CD8-positive, alpha-beta memory T cell (primary cell): ENCODE measurements at regions not wholly inside any gene's neighbourhood (a gene's known extent, or its start where the extent isn't known, plus 50 kb on each side); places are given as distances from the start of the nearest gene placed in this dataset.

Experiments used
- CTCF ChIA-PET: fragments of 350-600 bp; sonication (Branson Sonifier 250); formaldehyde crosslinking; loops from one replicate; lab custom pipeline; 2021; ENCODE audit warnings: antibody characterized with exemption; lab: Charles Lee
- POLR2A ChIA-PET: fragments of 350-600 bp; sonication (Branson Sonifier 250); formaldehyde crosslinking; loops from one replicate; lab custom pipeline; 2021; ENCODE audit warnings: antibody characterized with exemption; lab: Charles Lee
- DNase-seq, 5 donors: peaks; one replicate each; pipeline versions ENCODE4 v3.0.0 to v3.0.0-alpha.2; 2020 to 2022; ENCODE audit warnings: mixed read lengths in 1 of 5
- H3K27ac ChIP-seq: one replicate; pipeline ENCODE4 v1.7.0; 2013; ENCODE audit warnings: low read depth, mild to moderate bottlenecking, low read length, moderate library complexity
- H3K27me3 ChIP-seq: 2 replicates; pipeline ENCODE4 v1.7.0; 2013; ENCODE audit warnings: low read length, mild to moderate bottlenecking; ENCODE audit not compliant: insufficient read depth, poor library complexity, severe bottlenecking
- H3K36me3 ChIP-seq: 2 replicates; pipeline ENCODE4 v1.7.0; 2013; ENCODE audit warnings: mild to moderate bottlenecking, low read length, moderate library complexity; ENCODE audit not compliant: insufficient read depth
- H3K4me1 ChIP-seq: 2 replicates; pipeline ENCODE4 v1.7.0; 2013; ENCODE audit warnings: mild to moderate bottlenecking, low read length, moderate library complexity; ENCODE audit not compliant: insufficient read depth
- H3K4me3 ChIP-seq: 2 replicates; pipeline ENCODE4 v1.7.0; 2013; ENCODE audit warnings: mild to moderate bottlenecking, low read length
- H3K9me3 ChIP-seq: 2 replicates; pipeline ENCODE4 v1.7.0; 2013; ENCODE audit warnings: mild to moderate bottlenecking, low read length
- H3K27ac Mint-ChIP-seq, 8 donors: one replicate each; pipeline ENCODE4 v1.8.0; 2020 to 2021; ENCODE audit warnings: mixed read lengths in 8 of 8, mild to moderate bottlenecking in 6 of 8, inconsistent platforms in 3 of 8, moderate library complexity in 3 of 8
- H3K27me3 Mint-ChIP-seq, 2 donors: one replicate each; pipeline ENCODE4 v1.8.0; 2020 to 2021; ENCODE audit warnings: mixed read lengths in 2 of 2, mild to moderate bottlenecking in 1 of 2, moderate library complexity in 1 of 2
- H3K36me3 Mint-ChIP-seq, 3 donors: one replicate each; pipeline ENCODE4 v1.8.0; 2020 to 2021; ENCODE audit warnings: mixed read lengths in 3 of 3, inconsistent platforms in 1 of 3, mild to moderate bottlenecking in 1 of 3
- H3K4me1 Mint-ChIP-seq, 3 donors: one replicate each; pipeline ENCODE4 v1.8.0; 2020 to 2021; ENCODE audit warnings: mixed read lengths in 3 of 3, inconsistent platforms in 1 of 3, mild to moderate bottlenecking in 1 of 3
- H3K4me3 Mint-ChIP-seq, 7 donors: one replicate each; pipeline ENCODE4 v1.8.0; 2020 to 2021; ENCODE audit warnings: mixed read lengths in 7 of 7, mild to moderate bottlenecking in 6 of 7, moderate library complexity in 4 of 7, inconsistent platforms in 2 of 7
- H3K9me3 Mint-ChIP-seq, 5 donors: one replicate each; pipeline ENCODE4 v1.8.0; 2020 to 2022; ENCODE audit warnings: mixed read lengths in 5 of 5, mild to moderate bottlenecking in 3 of 5, moderate library complexity in 2 of 5, inconsistent platforms in 1 of 5

DNA sequence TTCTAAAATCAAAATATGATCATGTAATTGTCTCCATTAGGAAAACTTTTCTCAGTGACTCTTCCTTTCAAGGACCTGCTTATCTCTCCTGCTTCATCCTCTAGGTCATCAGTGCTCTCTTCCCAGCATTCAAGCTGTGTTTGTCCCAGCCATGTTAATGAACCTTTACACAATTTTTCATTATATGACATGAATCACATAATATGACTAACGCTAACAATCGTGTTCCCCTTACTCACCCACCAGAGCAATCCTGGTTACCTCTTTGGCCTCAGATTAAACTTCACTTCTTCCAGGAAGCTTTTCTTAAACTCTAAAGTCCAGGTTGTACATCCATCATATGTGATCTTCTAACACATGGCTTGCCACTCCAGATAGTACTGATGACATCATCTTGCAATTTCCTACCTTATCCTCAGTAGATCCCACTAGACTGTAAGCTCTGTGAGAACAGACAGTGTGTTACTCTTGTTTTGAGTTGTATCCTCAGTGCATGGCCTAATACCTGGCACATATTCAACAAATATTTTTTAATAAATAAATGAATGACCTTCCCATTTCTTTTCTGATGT lies 882.9 kb upstream of the ZEB2 start:
- no peaks in the 10 kb centered on the region for H3K36me3 ChIP-seq
- ChIA-PET POLR2A (no interaction called here), CTCF (no interaction called here)
- no peaks in the 10 kb centered on the region for H3K4me1 ChIP-seq
- DNase-seq, result no peak
- no peak overlapping the region for H3K27ac ChIP-seq
- no peaks in the 10 kb centered on the region for H3K36me3 Mint-ChIP-seq
- H3K27me3 ChIP-seq, result no peaks in the 10 kb centered on the region
- no peaks in the 10 kb centered on the region for H3K4me1 Mint-ChIP-seq
- no peaks in the 10 kb centered on the region for H3K27me3 Mint-ChIP-seq
- no peaks in the 10 kb centered on the region for H3K9me3 ChIP-seq
- H3K4me3 ChIP-seq, result no peak overlapping the region
- no peak overlapping the region for H3K4me3 Mint-ChIP-seq
- H3K9me3 Mint-ChIP-seq, result no peaks in the 10 kb centered on the region
- H3K27ac Mint-ChIP-seq, result no peak overlapping the region

DNA sequence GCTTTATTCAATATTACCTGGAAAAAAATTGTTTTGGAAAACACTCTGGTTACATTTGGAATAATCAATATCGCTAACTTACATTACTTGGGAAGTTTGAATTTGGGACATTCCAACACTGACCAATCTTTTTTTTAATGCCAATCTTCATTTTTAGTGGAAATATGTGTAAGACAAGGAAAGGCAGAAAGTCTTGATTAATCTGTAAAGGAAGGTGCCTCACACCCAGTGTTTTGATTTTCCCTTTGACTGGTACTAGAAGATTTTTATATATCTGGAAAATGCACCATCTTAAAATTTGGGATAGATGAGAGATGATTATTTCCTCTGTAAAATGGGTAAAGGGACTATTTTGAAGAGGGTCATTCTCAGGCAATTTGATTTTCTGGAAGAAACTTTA lies 879.2 kb upstream of the ZEB2 start:
- Mint-ChIP-seq H3K27ac (no peak overlapping the region), H3K36me3 (no peaks in the 10 kb centered on the region), H3K4me3 (no peak overlapping the region), H3K4me1 (no peaks in the 10 kb centered on the region), H3K9me3 (no peaks in the 10 kb centered on the region), H3K27me3 (no peaks in the 10 kb centered on the region)
- H3K27ac ChIP-seq, result no peak overlapping the region
- no peaks in the 10 kb centered on the region for H3K9me3 ChIP-seq
- H3K4me3 ChIP-seq, result no peak overlapping the region
- DNase-seq, result no peak
- ChIA-PET POLR2A (no interaction called here), CTCF (no interaction called here)
- no peaks in the 10 kb centered on the region for H3K27me3 ChIP-seq
- no peaks in the 10 kb centered on the region for H3K4me1 ChIP-seq
- H3K36me3 ChIP-seq, result no peaks in the 10 kb centered on the region

DNA sequence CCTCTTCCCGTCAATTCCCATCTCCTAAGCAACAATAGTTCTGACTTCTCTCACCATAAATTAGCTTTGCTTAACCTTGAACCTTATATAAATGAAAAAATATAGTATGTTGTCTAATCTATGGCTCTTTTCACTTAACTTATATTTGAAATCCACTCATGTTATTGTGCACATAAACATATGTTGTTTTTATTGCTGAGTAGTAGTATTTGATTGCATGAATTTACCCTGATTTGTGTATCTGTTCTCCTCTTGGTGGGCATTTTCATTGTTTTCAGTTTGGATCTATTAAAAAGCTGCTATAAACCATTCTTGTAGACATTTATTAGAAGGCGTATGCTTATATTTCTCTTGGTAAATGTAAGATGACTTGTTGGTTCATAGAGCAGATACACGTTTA lies 874.3 kb upstream of the ZEB2 start:
- DNase-seq, result no peak
- peaks cover 0 to 6% of the 10 kb centered on the region in 2 donors for H3K27me3 Mint-ChIP-seq
- H3K27ac Mint-ChIP-seq, result no peak overlapping the region
- ChIA-PET POLR2A (no interaction called here), CTCF (no interaction called here)
- H3K4me1 Mint-ChIP-seq, result no peaks in the 10 kb centered on the region
- H3K9me3 Mint-ChIP-seq, result peaks cover 0 to 3% (median 0%) of the 10 kb centered on the region in 5 donors
- Histone ChIP-seq H3K4me1 (no peaks in the 10 kb centered on the region), H3K4me3 (no peak overlapping the region), H3K9me3 (no peaks in the 10 kb centered on the region), H3K36me3 (no peaks in the 10 kb centered on the region), H3K27ac (no peak overlapping the region), H3K27me3 (no peaks in the 10 kb centered on the region)
- no peaks in the 10 kb centered on the region for H3K36me3 Mint-ChIP-seq
- no peak overlapping the region for H3K4me3 Mint-ChIP-seq

DNA sequence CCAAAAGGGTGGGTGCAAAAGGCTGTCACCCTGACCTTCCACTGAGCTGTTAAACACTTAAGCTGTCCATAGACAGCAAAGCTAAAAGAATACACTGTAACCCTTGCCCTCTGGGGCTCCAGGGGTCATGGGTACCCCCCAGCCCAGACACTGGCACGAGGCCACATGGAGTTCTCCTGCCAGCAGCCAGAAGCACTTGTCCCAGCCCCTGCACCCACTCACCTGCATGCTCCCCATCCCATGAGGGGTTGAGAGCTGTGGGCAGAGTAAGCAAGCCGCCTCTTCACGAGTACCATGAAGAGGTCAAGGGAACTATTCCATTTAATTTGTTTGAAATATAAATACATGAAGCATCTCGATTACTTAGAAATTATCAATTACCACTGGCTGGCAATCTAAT lies 867.1 kb upstream of the ZEB2 start:
- H3K9me3 ChIP-seq, result no peaks in the 10 kb centered on the region
- H3K27me3 ChIP-seq, result no peaks in the 10 kb centered on the region
- H3K27ac ChIP-seq, result no peak overlapping the region
- H3K36me3 Mint-ChIP-seq, result no peaks in the 10 kb centered on the region
- no peak overlapping the region for H3K4me3 Mint-ChIP-seq
- H3K27me3 Mint-ChIP-seq, result peaks cover 0 to under 1% of the 10 kb centered on the region in 2 donors
- H3K36me3 ChIP-seq, result no peaks in the 10 kb centered on the region
- POLR2A ChIA-PET, result no interaction called here
- no peaks in the 10 kb centered on the region for H3K4me1 ChIP-seq
- no peak overlapping the region for H3K4me3 ChIP-seq
- DNase-seq, result no peak
- CTCF ChIA-PET, result no interaction called here
- no peak overlapping the region for H3K27ac Mint-ChIP-seq
- H3K4me1 Mint-ChIP-seq, result no peaks in the 10 kb centered on the region
- H3K9me3 Mint-ChIP-seq, result peaks cover 0 to 4% (median 2%) of the 10 kb centered on the region in 5 donors

DNA sequence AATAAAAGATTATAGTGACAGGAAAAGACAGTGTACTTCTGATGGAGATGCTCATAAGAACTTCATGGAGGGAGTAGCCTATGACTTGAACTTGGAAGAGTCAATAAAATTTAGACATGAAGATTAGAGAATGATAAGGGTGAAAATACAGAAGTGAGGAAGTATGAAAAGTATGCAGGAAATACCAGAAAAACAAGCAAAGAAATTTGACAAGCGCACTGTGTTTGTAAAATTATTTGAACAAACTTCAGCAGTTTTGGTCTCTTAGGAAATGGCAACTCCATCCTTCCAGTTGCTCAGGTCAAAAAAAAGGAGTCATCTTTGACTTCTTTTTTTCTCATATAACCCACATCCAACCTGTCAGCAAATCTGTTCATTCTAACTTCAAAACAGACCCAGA lies 864.0 kb upstream of the ZEB2 start:
- CTCF ChIA-PET, result no interaction called here

DNA sequence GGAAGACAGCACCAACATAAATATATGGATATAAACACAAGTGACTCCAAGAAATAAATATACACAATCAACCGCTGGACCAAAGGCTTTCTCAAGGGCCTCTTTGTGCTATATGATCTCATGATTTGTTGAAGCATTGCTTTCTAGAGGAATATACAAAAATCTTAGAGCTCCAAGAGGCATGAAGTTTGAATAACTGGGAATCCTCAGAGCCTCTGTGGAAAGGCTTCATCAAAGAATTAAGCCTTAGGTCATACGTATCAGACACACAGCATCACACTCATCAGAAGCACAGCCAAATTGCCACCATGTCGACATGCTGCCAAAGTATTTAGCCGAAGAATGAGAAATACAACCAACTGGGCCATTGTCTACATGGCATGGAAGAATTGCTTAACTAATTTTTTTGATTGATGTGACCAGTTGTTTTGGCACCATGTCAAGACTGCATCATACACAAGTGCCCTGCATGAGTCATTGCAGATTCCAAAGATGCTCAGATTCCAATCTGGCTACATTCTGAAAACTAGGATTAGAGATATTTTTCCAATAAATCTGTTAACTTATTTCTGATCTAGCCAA lies 860.6 kb upstream of the ZEB2 start:
- Mint-ChIP-seq H3K27me3 (no peaks in the 10 kb centered on the region), H3K36me3 (no peaks in the 10 kb centered on the region), H3K27ac (no peak overlapping the region), H3K4me1 (no peaks in the 10 kb centered on the region), H3K4me3 (no peak overlapping the region), H3K9me3 (no peaks in the 10 kb centered on the region)
- Histone ChIP-seq H3K27me3 (no peaks in the 10 kb centered on the region), H3K9me3 (no peaks in the 10 kb centered on the region), H3K4me1 (no peaks in the 10 kb centered on the region), H3K4me3 (no peak overlapping the region), H3K36me3 (no peaks in the 10 kb centered on the region), H3K27ac (no peak overlapping the region)
- DNase-seq, result no peak
- POLR2A ChIA-PET, result no interaction called here
- CTCF ChIA-PET, result no interaction called here

More for the DNA sequence above, 864.0 kb upstream of the ZEB2 start:
- Histone ChIP-seq H3K27ac (no peak overlapping the region), H3K36me3 (no peaks in the 10 kb centered on the region), H3K9me3 (no peaks in the 10 kb centered on the region), H3K27me3 (no peaks in the 10 kb centered on the region), H3K4me3 (no peak overlapping the region), H3K4me1 (no peaks in the 10 kb centered on the region)
- H3K9me3 Mint-ChIP-seq, result peaks cover 0 to 2% (median 2%) of the 10 kb centered on the region in 5 donors
- no peaks in the 10 kb centered on the region for H3K4me1 Mint-ChIP-seq
- POLR2A ChIA-PET, result no interaction called here
- H3K27me3 Mint-ChIP-seq, result no peaks in the 10 kb centered on the region
- no peak overlapping the region for H3K27ac Mint-ChIP-seq
- no peak overlapping the region for H3K4me3 Mint-ChIP-seq
- no peak for DNase-seq
- H3K36me3 Mint-ChIP-seq, result no peaks in the 10 kb centered on the region

DNA sequence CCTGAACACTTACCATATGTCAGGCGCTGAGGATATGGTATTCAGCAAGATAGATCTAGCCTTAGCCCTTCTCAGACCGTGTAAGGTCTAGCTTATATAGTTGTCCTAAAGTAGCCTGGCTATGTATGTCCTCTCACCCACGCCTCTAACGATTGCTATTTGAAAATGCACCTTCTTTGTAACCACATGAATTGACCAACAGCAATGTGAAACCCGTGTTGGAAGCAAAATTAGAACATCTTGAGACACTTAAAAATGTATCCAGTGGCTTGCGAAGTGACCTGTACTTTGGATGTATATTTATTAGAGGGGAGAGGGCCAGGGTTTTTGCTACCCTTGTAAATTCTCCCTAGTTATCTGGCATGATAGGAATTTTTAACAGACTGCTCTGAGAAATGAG lies 860.0 kb upstream of the ZEB2 start:
- H3K27ac Mint-ChIP-seq, result no peak overlapping the region
- H3K4me3 Mint-ChIP-seq, result no peak overlapping the region
- Histone ChIP-seq H3K9me3 (no peaks in the 10 kb centered on the region), H3K27ac (no peak overlapping the region), H3K36me3 (no peaks in the 10 kb centered on the region), H3K4me1 (no peaks in the 10 kb centered on the region), H3K27me3 (no peaks in the 10 kb centered on the region), H3K4me3 (no peak overlapping the region)
- DNase-seq, result no peak
- no peaks in the 10 kb centered on the region for H3K27me3 Mint-ChIP-seq
- H3K4me1 Mint-ChIP-seq, result no peaks in the 10 kb centered on the region
- CTCF ChIA-PET, result no interaction called here
- H3K9me3 Mint-ChIP-seq, result no peaks in the 10 kb centered on the region
- H3K36me3 Mint-ChIP-seq, result no peaks in the 10 kb centered on the region
- POLR2A ChIA-PET, result no interaction called here

DNA sequence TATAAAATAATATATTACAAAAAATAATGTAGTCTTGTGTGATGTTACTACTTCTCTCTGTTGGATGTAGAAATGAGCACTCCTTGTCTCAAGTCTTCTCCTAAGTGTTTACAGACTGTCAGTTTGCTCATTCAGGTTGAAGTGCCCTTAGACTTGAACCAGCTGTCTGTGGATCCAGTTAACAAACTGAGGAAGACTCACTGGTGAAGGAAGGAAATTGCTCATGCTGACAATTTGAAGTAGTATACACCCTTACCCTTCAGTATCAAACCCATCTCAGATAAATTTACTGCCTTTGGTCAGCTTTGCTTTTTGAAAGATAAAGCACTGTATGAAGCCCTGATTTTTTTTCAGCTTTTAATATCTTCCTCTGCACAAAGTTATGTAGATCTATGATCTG lies 854.2 kb upstream of the ZEB2 start:
- Histone ChIP-seq H3K27me3 (no peaks in the 10 kb centered on the region), H3K4me3 (no peak overlapping the region), H3K9me3 (no peaks in the 10 kb centered on the region), H3K27ac (no peak overlapping the region), H3K4me1 (no peaks in the 10 kb centered on the region), H3K36me3 (no peaks in the 10 kb centered on the region)
- CTCF ChIA-PET, result no interaction called here
- no peak for DNase-seq
- H3K9me3 Mint-ChIP-seq, result no peaks in the 10 kb centered on the region
- H3K27ac Mint-ChIP-seq, result no peak overlapping the region
- H3K27me3 Mint-ChIP-seq, result no peaks in the 10 kb centered on the region
- no peaks in the 10 kb centered on the region for H3K4me1 Mint-ChIP-seq
- H3K36me3 Mint-ChIP-seq, result no peaks in the 10 kb centered on the region
- no peak overlapping the region for H3K4me3 Mint-ChIP-seq
- POLR2A ChIA-PET, result no interaction called here
